ENCODE measurements at regions not wholly inside any gene's neighbourhood (a gene's known extent, or its start where the extent isn't known, plus 50 kb on each side); places are given as distances from the start of the nearest gene placed in this dataset.

DNA sequence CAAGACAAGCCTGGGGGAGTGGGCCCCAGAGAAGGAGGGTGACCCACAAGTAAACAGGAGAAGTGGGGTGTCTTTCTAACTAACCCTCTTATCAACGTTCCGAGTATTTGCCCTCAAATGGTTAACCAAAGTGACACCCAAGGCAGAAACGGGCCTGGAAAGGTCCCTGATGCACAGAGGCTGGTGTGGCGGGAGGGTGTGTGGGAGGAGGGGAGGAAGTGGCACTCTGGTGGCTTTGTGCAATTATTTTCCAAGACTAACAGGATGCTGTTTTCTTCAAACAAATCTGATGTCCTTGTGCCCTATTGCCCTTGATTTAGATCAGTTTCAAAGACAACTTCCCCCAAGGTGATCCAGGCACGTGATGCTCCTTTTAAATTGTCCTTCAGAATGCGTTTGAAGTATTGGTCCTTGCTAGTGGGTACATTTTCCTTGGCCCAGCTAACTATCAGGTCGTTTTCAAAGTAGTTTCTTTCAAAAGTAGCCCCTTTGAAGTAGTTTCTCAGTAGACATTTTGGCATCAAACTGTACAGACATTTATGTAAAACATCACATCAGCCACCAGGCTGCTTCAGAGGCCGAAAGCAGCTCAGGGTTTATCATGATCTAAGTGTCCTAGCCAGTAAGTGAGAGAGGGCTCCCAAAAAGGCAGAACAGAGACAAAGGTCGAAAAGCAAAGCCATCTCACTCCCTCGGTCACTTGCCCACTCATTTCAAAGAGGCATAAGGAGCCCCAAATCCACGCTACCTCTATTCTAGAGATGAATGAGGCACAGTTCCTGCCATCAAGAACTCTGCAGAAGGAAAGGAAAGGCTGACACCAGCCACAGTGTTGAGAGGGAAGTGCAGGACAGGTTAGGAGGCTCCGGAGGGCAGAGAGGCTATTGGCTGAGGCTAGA, 371.1 kb upstream of the ID2 start:
- POLR2A ChIA-PET: interaction anchor here (3.5 kb wide), 1 partner anchor 371 kb away, joined by 15 read pairs; the partner anchor contains the start of gene ID2
- no peaks in the 10 kb centered on the region for H3K9me3 ChIP-seq (ENCODE audit: control insufficient read depth, insufficient read depth, low read depth, low read length)
- no peak overlapping the region for H3K4me3 ChIP-seq (ENCODE audit: low read depth, low read length)
- H3K27ac ChIP-seq (ENCODE audit: extremely low read depth, low read depth, low read length): no peak overlapping the region
- CTCF ChIA-PET: interaction anchor here (0.5 kb wide), 1 partner anchor 9 kb away, joined by 3 read pairs; no protein-coding TSS in a partner anchor
- H3K4me1 ChIP-seq (ENCODE audit: control insufficient read depth, insufficient read depth, low read length): peaks cover 3% of the 10 kb centered on the region; the same call in 1 of the 2 replicates
- no peak for TF ChIP-seq ZNF16 (tag by site-specific recombination; IDR thresholded peaks at IDR 0.05; ENCODE audit: low read depth)
- TF ChIP-seq ZNF416 (tag by site-specific recombination; IDR thresholded peaks at IDR 0.05): no peak
- no peak for TF ChIP-seq ZNF624 (tag by site-specific recombination; IDR thresholded peaks at IDR 0.05)
- TF ChIP-seq MEIS1 (CRISPR knock-in tag; IDR thresholded peaks at IDR 0.05; ENCODE audit: borderline replicate concordance): no peak
- no peak for TF ChIP-seq ZNF48 (tag by site-specific recombination; IDR thresholded peaks at IDR 0.05)
- no peak for TF ChIP-seq ZNF610 (tag by site-specific recombination; IDR thresholded peaks at IDR 0.05; ENCODE audit: borderline replicate concordance)
- no peaks in the 10 kb centered on the region for H3K36me3 ChIP-seq (ENCODE audit: control insufficient read depth in 2 of 2, insufficient read depth in 1 of 2, low read length in 2 of 2)

DNA sequence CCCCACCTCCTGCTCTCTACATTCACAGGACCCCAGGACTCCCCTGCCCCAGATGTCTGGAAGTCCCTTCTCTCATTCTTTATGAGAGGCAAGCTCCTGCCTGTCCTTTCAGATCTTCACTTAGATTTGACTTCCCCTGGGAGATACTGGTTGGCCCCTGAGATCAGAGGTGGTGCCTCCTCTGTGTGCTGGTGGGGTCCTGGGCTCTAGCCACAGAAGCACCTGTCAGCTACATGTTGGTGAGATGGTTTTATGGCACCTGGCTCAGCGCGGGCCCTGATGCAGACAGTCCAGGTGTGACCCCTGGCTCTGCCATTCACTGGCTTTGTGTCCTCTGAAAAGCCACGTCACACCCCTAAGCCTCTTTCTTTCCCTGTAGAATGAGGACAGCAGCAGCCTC, 369.6 kb upstream of the ID2 start:
- H3K36me3 ChIP-seq (ENCODE audit: control insufficient read depth in 2 of 2, insufficient read depth in 1 of 2, low read length in 2 of 2): no peaks in the 10 kb centered on the region
- H3K4me1 ChIP-seq (ENCODE audit: control insufficient read depth, insufficient read depth, low read length): peaks cover 3% of the 10 kb centered on the region; the same call in 1 of the 2 replicates
- POLR2A ChIA-PET: interaction anchor here (3.5 kb wide), 1 partner anchor 370 kb away, joined by 15 read pairs; the partner anchor contains the start of gene ID2
- H3K9me3 ChIP-seq (ENCODE audit: control insufficient read depth, insufficient read depth, low read depth, low read length): no peaks in the 10 kb centered on the region
- H3K4me3 ChIP-seq (ENCODE audit: low read depth, low read length): no peak overlapping the region
- TF ChIP-seq OSR2 (tag by site-specific recombination; IDR thresholded peaks at IDR 0.05) (no peak), ZNF221 (tag by site-specific recombination; IDR thresholded peaks at IDR 0.05; ENCODE audit: borderline replicate concordance) (no peak), MZF1 (tag by site-specific recombination; IDR thresholded peaks at IDR 0.05; ENCODE audit: borderline replicate concordance) (no peak), ZNF660 (tag by site-specific recombination; IDR thresholded peaks at IDR 0.05) (no peak), ZNF433 (tag by site-specific recombination; IDR thresholded peaks at IDR 0.05; ENCODE audit: low read depth) (no peak), REPIN1 (tag by site-specific recombination; IDR thresholded peaks at IDR 0.05; ENCODE audit: low read depth) (no peak), ZNF830 (tag by site-specific recombination; IDR thresholded peaks at IDR 0.05; ENCODE audit: low read depth) (no peak), ZNF555 (tag by site-specific recombination; conservative IDR thresholded peaks at IDR 0.05) (no peak), ZNF157 (tag by site-specific recombination; IDR thresholded peaks at IDR 0.05) (no peak), ZNF473 (tag by site-specific recombination; IDR thresholded peaks at IDR 0.05) (no peak), ZSCAN16 (tag by site-specific recombination; IDR thresholded peaks at IDR 0.05) (no peak), ZNF514 (tag by site-specific recombination; IDR thresholded peaks at IDR 0.05) (no peak)
- TF ChIP-seq, protein P1, sequence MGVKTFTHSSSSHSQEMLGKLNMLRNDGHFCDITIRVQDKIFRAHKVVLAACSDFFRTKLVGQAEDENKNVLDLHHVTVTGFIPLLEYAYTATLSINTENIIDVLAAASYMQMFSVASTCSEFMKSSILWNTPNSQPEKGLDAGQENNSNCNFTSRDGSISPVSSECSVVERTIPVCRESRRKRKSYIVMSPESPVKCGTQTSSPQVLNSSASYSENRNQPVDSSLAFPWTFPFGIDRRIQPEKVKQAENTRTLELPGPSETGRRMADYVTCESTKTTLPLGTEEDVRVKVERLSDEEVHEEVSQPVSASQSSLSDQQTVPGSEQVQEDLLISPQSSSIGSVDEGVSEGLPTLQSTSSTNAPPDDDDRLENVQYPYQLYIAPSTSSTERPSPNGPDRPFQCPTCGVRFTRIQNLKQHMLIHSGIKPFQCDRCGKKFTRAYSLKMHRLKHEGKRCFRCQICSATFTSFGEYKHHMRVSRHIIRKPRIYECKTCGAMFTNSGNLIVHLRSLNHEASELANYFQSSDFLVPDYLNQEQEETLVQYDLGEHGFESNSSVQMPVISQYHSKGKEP (tag by site-specific recombination; IDR thresholded peaks at IDR 0.05): no peak
- TF ChIP-seq, protein P2, sequence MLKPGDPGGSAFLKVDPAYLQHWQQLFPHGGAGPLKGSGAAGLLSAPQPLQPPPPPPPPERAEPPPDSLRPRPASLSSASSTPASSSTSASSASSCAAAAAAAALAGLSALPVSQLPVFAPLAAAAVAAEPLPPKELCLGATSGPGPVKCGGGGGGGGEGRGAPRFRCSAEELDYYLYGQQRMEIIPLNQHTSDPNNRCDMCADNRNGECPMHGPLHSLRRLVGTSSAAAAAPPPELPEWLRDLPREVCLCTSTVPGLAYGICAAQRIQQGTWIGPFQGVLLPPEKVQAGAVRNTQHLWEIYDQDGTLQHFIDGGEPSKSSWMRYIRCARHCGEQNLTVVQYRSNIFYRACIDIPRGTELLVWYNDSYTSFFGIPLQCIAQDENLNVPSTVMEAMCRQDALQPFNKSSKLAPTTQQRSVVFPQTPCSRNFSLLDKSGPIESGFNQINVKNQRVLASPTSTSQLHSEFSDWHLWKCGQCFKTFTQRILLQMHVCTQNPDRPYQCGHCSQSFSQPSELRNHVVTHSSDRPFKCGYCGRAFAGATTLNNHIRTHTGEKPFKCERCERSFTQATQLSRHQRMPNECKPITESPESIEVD (tag by site-specific recombination; IDR thresholded peaks at IDR 0.05): no peak
- CTCF ChIA-PET: no interaction called here
- H3K27ac ChIP-seq (ENCODE audit: extremely low read depth, low read depth, low read length): no peak overlapping the region
